PC-9 (cell line): ENCODE measurements at regions not wholly inside any gene's neighbourhood (a gene's known extent, or its start where the extent isn't known, plus 50 kb on each side); places are given as distances from the start of the nearest gene placed in this dataset.

ENCODE experiments used
- BruUV-seq: library from RNA; stranded (reverse); fragments of 400-500 nt; replicated peaks from 2 replicates; lab custom pipeline; 2021; lab: Mats Ljungman, UMichigan
- CTCF ChIA-PET: fragments of 300-600 bp; sonication (Branson Sonifier 250); formaldehyde crosslinking; loops from one replicate; lab custom pipeline; 2022; ENCODE audit warnings: antibody characterized with exemption; lab: Charles Lee
- POLR2A ChIA-PET: fragments of 300-600 bp; sonication (Branson Sonifier 250); formaldehyde crosslinking; loops from one replicate; lab custom pipeline; 2022; ENCODE audit warnings: antibody characterized with exemption; ENCODE audit not compliant: unreplicated experiment; lab: Charles Lee
- DNase-seq, 2 experiments: peaks; one replicate each; pipeline versions ENCODE4 v3.0.0 to v3.0.0-alpha.2; 2015 to 2022; ENCODE audit warnings: mixed read lengths in 1 of 2
- H2AFZ ChIP-seq: fragments of 200-600 bp; sonication (generic); 2 replicates; pipeline ENCODE4 v1.8.1; 2017; ENCODE audit warnings: antibody characterized with exemption
- H3F3A ChIP-seq: fragments of 200-600 bp; sonication (generic); 2 replicates; pipeline ENCODE4 v1.8.1; 2017; ENCODE audit warnings: antibody characterized with exemption, mild to moderate bottlenecking, low read depth; ENCODE audit not compliant: insufficient read depth
- H3K27ac ChIP-seq: fragments of 200-600 bp; sonication (generic); 2 replicates; pipeline ENCODE4 v1.6.1; 2016; ENCODE audit warnings: mixed run types
- H3K27me3 ChIP-seq: fragments of 200-600 bp; sonication (generic); 2 replicates; pipeline ENCODE4 v1.6.1; 2016; ENCODE audit warnings: low read depth, mixed run types; ENCODE audit not compliant: insufficient read depth
- H3K36me3 ChIP-seq: fragments of 200-600 bp; sonication (generic); 2 replicates; pipeline ENCODE4 v1.6.1; 2016; ENCODE audit warnings: low read depth, mixed run types
- H3K4me1 ChIP-seq: fragments of 200-600 bp; sonication (generic); replicated peaks from 2 replicates; pipeline ENCODE4 v1.6.1; 2016; ENCODE audit warnings: mixed run types; ENCODE audit not compliant: insufficient read depth
- H3K4me2 ChIP-seq: fragments of 200-600 bp; sonication (generic); 2 replicates; pipeline ENCODE4 v1.6.1; 2017; ENCODE audit warnings: mixed run types
- H3K4me3 ChIP-seq: fragments of 200-600 bp; sonication (generic); 2 replicates; pipeline ENCODE4 v1.6.1; 2016; ENCODE audit warnings: mixed run types
- H3K79me2 ChIP-seq: fragments of 200-600 bp; sonication (generic); 2 replicates; pipeline ENCODE4 v1.6.1; 2017; ENCODE audit warnings: low read depth, mixed run types
- H3K9me2 ChIP-seq: fragments of 200-600 bp; sonication (generic); 2 replicates; pipeline ENCODE4 v1.8.1; 2017; ENCODE audit warnings: mild to moderate bottlenecking; ENCODE audit not compliant: insufficient read depth
- H3K9me3 ChIP-seq: fragments of 200-600 bp; sonication (generic); 2 replicates; pipeline ENCODE4 v1.8.1; 2016; ENCODE audit warnings: low read depth; ENCODE audit not compliant: insufficient read depth
- H4K20me1 ChIP-seq: fragments of 200-600 bp; sonication (generic); 2 replicates; pipeline ENCODE4 v1.8.1; 2017; ENCODE audit not compliant: insufficient read depth
- CTCF ChIP-seq: fragments of 200-600 bp; sonication (generic); conservative IDR thresholded peaks from 2 replicates; pipeline ENCODE4 v1.6.1; 2017; ENCODE audit warnings: mixed run types, antibody characterized with exemption, mild to moderate bottlenecking, moderate library complexity
- EZH2 ChIP-seq: fragments of 200-600 bp; sonication (generic); IDR thresholded peaks from 2 replicates; pipeline ENCODE4 v1.8.0; 2017; ENCODE audit warnings: antibody characterized with exemption, low read depth
- intact Hi-C: fragments of 100-400 bp; cut with micrococcal nuclease; formaldehyde crosslinking; loops from one replicate; pipeline ENCODE4 v1.10.0; 2022; ENCODE audit not compliant: unreplicated experiment

- Histone ChIP-seq H3K9me3 (no peaks in the 10 kb centered on the region), H3K36me3 (no peaks in the 10 kb centered on the region), H4K20me1 (no peaks in the 10 kb centered on the region), H2AFZ (no peak overlapping the region), H3K79me2 (no peaks in the 10 kb centered on the region), H3K27me3 (no peaks in the 10 kb centered on the region), H3K9me2 (no peaks in the 10 kb centered on the region), H3K27ac (no peak overlapping the region), H3K4me3 (no peak overlapping the region), H3K4me2 (no peak overlapping the region), H3F3A (no peaks in the 10 kb centered on the region), H3K4me1 (no peaks in the 10 kb centered on the region)
- intact Hi-C loops: no loop called here
- ChIA-PET CTCF (no interaction called here), POLR2A (no interaction called here)
- DNase-seq: no peak
- BruUV-seq: no TSS peak
- TF ChIP-seq CTCF (no peak), EZH2 (no peak)
These were observed 559.5 kb upstream of the GCFC2 start for GRCh38 chr2:76270096-76270710.

- Histone ChIP-seq H2AFZ (no peak overlapping the region), H3K9me3 (no peaks in the 10 kb centered on the region), H3K4me2 (no peak overlapping the region), H3K79me2 (no peaks in the 10 kb centered on the region), H3K4me1 (no peaks in the 10 kb centered on the region), H3K9me2 (no peaks in the 10 kb centered on the region), H3F3A (no peaks in the 10 kb centered on the region), H3K4me3 (no peak overlapping the region), H3K36me3 (no peaks in the 10 kb centered on the region), H3K27me3 (no peaks in the 10 kb centered on the region), H3K27ac (no peak overlapping the region), H4K20me1 (no peaks in the 10 kb centered on the region)
- intact Hi-C loops: no loop called here
- no peak for DNase-seq
- no TSS peak for BruUV-seq
- TF ChIP-seq EZH2: no peak
- TF ChIP-seq CTCF: no peak
- ChIA-PET CTCF (no interaction called here), POLR2A (no interaction called here)
These were observed 558.3 kb upstream of the GCFC2 start for GRCh38 chr2:76268902-76269620.

- CTCF ChIA-PET: no interaction called here
These were observed 557.8 kb upstream of the GCFC2 start for GRCh38 chr2:76268484-76268883.

More at GRCh38 chr2:76268484-76268883, 557.8 kb upstream of the GCFC2 start:
- TF ChIP-seq CTCF (no peak), EZH2 (no peak)
- Histone ChIP-seq H3K9me2 (no peaks in the 10 kb centered on the region), H3F3A (no peaks in the 10 kb centered on the region), H3K4me2 (no peak overlapping the region), H3K27me3 (no peaks in the 10 kb centered on the region), H3K4me1 (no peaks in the 10 kb centered on the region), H3K27ac (no peak overlapping the region), H3K4me3 (no peak overlapping the region), H3K9me3 (no peaks in the 10 kb centered on the region), H2AFZ (no peak overlapping the region), H4K20me1 (no peaks in the 10 kb centered on the region), H3K79me2 (no peaks in the 10 kb centered on the region), H3K36me3 (no peaks in the 10 kb centered on the region)
- POLR2A ChIA-PET: no interaction called here
- no TSS peak for BruUV-seq
- intact Hi-C loops: no loop called here
- DNase-seq: no peak
